GM23248 (cell line): ENCODE measurements at regions not wholly inside any gene's neighbourhood (a gene's known extent, or its start where the extent isn't known, plus 50 kb on each side); places are given as distances from the start of the nearest gene placed in this dataset.

Experiments
- EZH2 ChIP-seq: fragments of 200-600 bp; sonication (generic); IDR thresholded peaks from 2 replicates; pipeline ENCODE4 v1.6.1; 2018; ENCODE audit warnings: antibody characterized with exemption, mild to moderate bottlenecking; ENCODE audit not compliant: insufficient read depth, poor library complexity, severe bottlenecking
- EZH2phosphoT487 ChIP-seq: fragments of 200-600 bp; sonication (generic); IDR thresholded peaks from 2 replicates; pipeline ENCODE4 v1.6.1; 2018; ENCODE audit warnings: antibody characterized with exemption, moderate library complexity, mild to moderate bottlenecking, low read depth; ENCODE audit not compliant: insufficient read depth

DNA sequence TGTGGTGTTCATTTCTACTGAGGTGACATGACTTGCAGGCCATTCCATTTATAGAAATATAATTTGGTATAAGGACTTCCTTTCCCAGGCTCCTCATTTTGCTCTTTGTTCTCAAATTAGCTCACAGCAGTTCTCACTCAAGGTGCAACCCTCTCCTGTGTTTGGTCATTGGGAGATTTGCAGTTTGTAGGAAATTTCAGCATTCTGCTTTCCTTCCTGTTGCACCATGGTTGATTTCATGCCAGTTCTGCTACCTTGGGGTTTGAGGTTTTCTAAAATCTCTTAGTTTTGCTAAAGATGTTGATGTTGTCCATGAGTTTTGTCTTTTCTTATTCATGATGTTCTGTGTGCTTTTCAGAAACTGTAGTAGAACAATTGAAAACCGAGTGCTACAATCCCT, 65.7 kb upstream of the PROK2 start:
- TF ChIP-seq EZH2phosphoT487 (no peak), EZH2 (no peak)
